ENCODE measurements at regions not wholly inside any gene's neighbourhood (a gene's known extent, or its start where the extent isn't known, plus 50 kb on each side); places are given as distances from the start of the nearest gene placed in this dataset.

DNA sequence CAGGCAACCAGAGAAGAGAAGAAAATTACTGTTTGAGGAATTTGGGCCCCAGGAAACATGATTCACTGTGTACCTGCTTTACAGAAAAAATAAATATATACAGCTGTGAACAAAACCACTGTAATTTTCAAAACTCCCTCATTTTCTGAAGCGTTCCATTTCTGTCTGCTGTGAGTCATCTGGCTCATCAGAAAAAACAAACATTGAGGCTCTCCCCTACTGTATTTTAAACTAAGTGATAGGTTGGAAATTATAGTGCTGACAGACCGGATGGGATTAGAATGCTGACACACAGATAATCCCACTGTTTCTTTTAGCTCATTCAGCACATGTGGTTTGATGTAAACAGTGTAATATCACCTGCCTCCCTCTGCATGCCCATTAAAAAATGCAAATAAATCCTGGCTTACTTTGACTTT lies 847.0 kb downstream of the TRIML1 start:
- Histone ChIP-seq H3K4me2 (ENCODE audit: low read depth, low read length) (no peak overlapping the region), H4K5ac (ENCODE audit: low read depth, low read length) (no peak overlapping the region)
- POLR2A ChIA-PET (ENCODE audit: unreplicated experiment), result no interaction called here

More for the DNA sequence above, 847.0 kb downstream of the TRIML1 start:
- no TSS peak for BruUV-seq (replicated peaks)
- Histone ChIP-seq H3K9ac (ENCODE audit: low read depth, low read length) (no peak overlapping the region), H4K91ac (ENCODE audit: insufficient read depth, low read depth, low read length) (no peak overlapping the region), H2BK15ac (ENCODE audit: low read depth, low read length) (no peak overlapping the region), H3K23ac (ENCODE audit: low read depth, low read length) (no peak overlapping the region), H3K56ac (ENCODE audit: extremely low read depth, insufficient read depth, low read length) (no peak overlapping the region), H2AK9ac (replicated peaks; ENCODE audit: low read depth, low read length, poor library complexity) (no peak overlapping the region), H4K8ac (ENCODE audit: low read depth in 2 of 2, low read length in 2 of 2) (no peak overlapping the region), H2BK20ac (ENCODE audit: low read depth, low read length) (no peak overlapping the region), H2AFZ (replicated peaks; ENCODE audit: low read length, poor library complexity) (no peak overlapping the region), H2BK120ac (ENCODE audit: low read depth, low read length) (no peak overlapping the region; the same call in 1 of the 2 replicates), H3K9me3 (ENCODE audit: control insufficient read depth, insufficient read depth, low read length) (peaks cover 3% of the 10 kb centered on the region; the same call in 1 of the 2 replicates), H3K18ac (ENCODE audit: low read depth, low read length) (no peak overlapping the region), H3K9me1 (ENCODE audit: insufficient read depth, low read length) (0 out of 2 replicates have a peak, but pooled peaks cover 2% of the 10 kb centered on the region), H3K27ac (ENCODE audit: insufficient read depth, low read length) (no peak overlapping the region), H3K27me3 (ENCODE audit: control insufficient read depth, insufficient read depth, low read length) (no peaks in the 10 kb centered on the region), H3K4ac (ENCODE audit: low read depth, low read length) (no peak overlapping the region), H4K20me1 (ENCODE audit: insufficient read depth, low read length) (no peaks in the 10 kb centered on the region), H3K14ac (replicated peaks; ENCODE audit: low read depth, low read length) (no peak overlapping the region), H3K36me3 (ENCODE audit: control insufficient read depth, insufficient read depth, low read length) (no peaks in the 10 kb centered on the region), H3K4me1 (ENCODE audit: control insufficient read depth, insufficient read depth, low read length) (peaks cover 8% of the 10 kb centered on the region), H3K4me3 (ENCODE audit: insufficient read depth, low read depth, low read length) (no peak overlapping the region), H2BK5ac (ENCODE audit: low read depth, low read length, poor library complexity, severe bottlenecking) (peak overlapping the region; percentile 73), H3K79me1 (ENCODE audit: low read depth in 1 of 2, low read length in 2 of 2) (no peaks in the 10 kb centered on the region), H2AK5ac (ENCODE audit: low read depth, low read length) (no peak overlapping the region)
- TF ChIP-seq BHLHE40 (IDR thresholded peaks at IDR 0.05; ENCODE audit: low read depth, low read length) (peak; percentile 78), MXI1 (IDR thresholded peaks at IDR 0.05; ENCODE audit: borderline replicate concordance, low read depth, low read length) (0 out of 2 replicates have a peak, but pooled peaks have one; percentile 28), RCOR1 (IDR thresholded peaks at IDR 0.05; ENCODE audit: insufficient replicate concordance, low read length) (peak; percentile 51), RAD21 (IDR thresholded peaks at IDR 0.05; ENCODE audit: low read length) (peak; percentile 21), MAFK (IDR thresholded peaks at IDR 0.05; ENCODE audit: low read depth, low read length) (peak; percentile 93), NFE2L2 (IDR thresholded peaks at IDR 0.05; ENCODE audit: low read depth, low read length) (no peak), FOS (IDR thresholded peaks at IDR 0.05; ENCODE audit: low read depth, low read length) (peak; percentile 93), SMC3 (IDR thresholded peaks at IDR 0.05; ENCODE audit: low read depth, low read length) (peak; percentile 19; the same call in 1 of the 2 replicates), MAZ (IDR thresholded peaks at IDR 0.05; ENCODE audit: borderline replicate concordance, low read depth, low read length) (no peak)
- TF ChIP-seq, protein P1, sequence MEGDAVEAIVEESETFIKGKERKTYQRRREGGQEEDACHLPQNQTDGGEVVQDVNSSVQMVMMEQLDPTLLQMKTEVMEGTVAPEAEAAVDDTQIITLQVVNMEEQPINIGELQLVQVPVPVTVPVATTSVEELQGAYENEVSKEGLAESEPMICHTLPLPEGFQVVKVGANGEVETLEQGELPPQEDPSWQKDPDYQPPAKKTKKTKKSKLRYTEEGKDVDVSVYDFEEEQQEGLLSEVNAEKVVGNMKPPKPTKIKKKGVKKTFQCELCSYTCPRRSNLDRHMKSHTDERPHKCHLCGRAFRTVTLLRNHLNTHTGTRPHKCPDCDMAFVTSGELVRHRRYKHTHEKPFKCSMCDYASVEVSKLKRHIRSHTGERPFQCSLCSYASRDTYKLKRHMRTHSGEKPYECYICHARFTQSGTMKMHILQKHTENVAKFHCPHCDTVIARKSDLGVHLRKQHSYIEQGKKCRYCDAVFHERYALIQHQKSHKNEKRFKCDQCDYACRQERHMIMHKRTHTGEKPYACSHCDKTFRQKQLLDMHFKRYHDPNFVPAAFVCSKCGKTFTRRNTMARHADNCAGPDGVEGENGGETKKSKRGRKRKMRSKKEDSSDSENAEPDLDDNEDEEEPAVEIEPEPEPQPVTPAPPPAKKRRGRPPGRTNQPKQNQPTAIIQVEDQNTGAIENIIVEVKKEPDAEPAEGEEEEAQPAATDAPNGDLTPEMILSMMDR (conservative IDR thresholded peaks at IDR 0.05; ENCODE audit: low read depth, low read length), result no peak
- TF ChIP-seq, protein P2, sequence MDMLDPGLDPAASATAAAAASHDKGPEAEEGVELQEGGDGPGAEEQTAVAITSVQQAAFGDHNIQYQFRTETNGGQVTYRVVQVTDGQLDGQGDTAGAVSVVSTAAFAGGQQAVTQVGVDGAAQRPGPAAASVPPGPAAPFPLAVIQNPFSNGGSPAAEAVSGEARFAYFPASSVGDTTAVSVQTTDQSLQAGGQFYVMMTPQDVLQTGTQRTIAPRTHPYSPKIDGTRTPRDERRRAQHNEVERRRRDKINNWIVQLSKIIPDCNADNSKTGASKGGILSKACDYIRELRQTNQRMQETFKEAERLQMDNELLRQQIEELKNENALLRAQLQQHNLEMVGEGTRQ (IDR thresholded peaks at IDR 0.05; ENCODE audit: low read depth, low read length), result peak; percentile 20; the same call in 1 of the 2 replicates
- CTCF ChIA-PET, result interaction anchor here (0.6 to 0.8 kb wide), 2 partner anchors 10 to 364 kb away, joined by 3 to 5 read pairs; no protein-coding TSS in a partner anchor
- intact Hi-C loops (cut with micrococcal nuclease), result no loop called here
- DNase-seq (peak; percentile 96), ATAC-seq (ENCODE audit: low read depth) (peak; percentile 99)
- in situ Hi-C loops (cut with MboI; ENCODE audit: low sequenced_read_pairs), result no loop called here
- dilution Hi-C loops (cut with HindIII; ENCODE audit: low sequenced_read_pairs, unreplicated experiment), result no loop called here
- WGBS, 2 experiments (ENCODE audit: extremely low coverage in 2 of 2, insufficient read length in 1 of 2), result no CpG with 5 or more reads among the region's 2 CpGs

All from IMR-90 (cell line).